BLaER1 (cell line): ENCODE measurements at regions not wholly inside any gene's neighbourhood (a gene's known extent, or its start where the extent isn't known, plus 50 kb on each side); places are given as distances from the start of the nearest gene placed in this dataset.
"Not testable (repeated sequence)": the region's sequence is repeated elsewhere in the genome, so short reads cannot be mapped to it uniquely, and the experiment has no call there.

ENCODE experiments used
- H3K27ac ChIP-seq: shearing (Covaris generic); formaldehyde crosslinking; 2 replicates; pipeline ENCODE4 v1.8.1; 2022
- H3K27me3 ChIP-seq: shearing (Covaris generic); formaldehyde crosslinking; 2 replicates; pipeline ENCODE4 v1.8.1; 2022
- H3K36me3 ChIP-seq: shearing (Covaris generic); formaldehyde crosslinking; 2 replicates; pipeline ENCODE4 v1.8.1; 2022
- H3K4me1 ChIP-seq: shearing (Covaris generic); formaldehyde crosslinking; 2 replicates; pipeline ENCODE4 v1.8.1; 2022
- H3K4me2 ChIP-seq: shearing (Covaris generic); formaldehyde crosslinking; 2 replicates; pipeline ENCODE4 v1.8.1; 2022
- H3K4me3 ChIP-seq: shearing (Covaris generic); formaldehyde crosslinking; 2 replicates; pipeline ENCODE4 v1.8.1; 2022
- H3K9ac ChIP-seq: shearing (Covaris generic); formaldehyde crosslinking; 2 replicates; pipeline ENCODE4 v1.8.1; 2022
- H3K9me3 ChIP-seq: shearing (Covaris generic); formaldehyde crosslinking; 2 replicates; pipeline ENCODE4 v1.8.1; 2022
- H4K20me1 ChIP-seq: shearing (Covaris generic); formaldehyde crosslinking; 2 replicates; pipeline ENCODE4 v1.8.1; 2022
- Cebpa-rat ChIP-seq: shearing (Covaris generic); IDR thresholded peaks from 2 replicates; pipeline ENCODE4 v1.8.1; 2022

DNA sequence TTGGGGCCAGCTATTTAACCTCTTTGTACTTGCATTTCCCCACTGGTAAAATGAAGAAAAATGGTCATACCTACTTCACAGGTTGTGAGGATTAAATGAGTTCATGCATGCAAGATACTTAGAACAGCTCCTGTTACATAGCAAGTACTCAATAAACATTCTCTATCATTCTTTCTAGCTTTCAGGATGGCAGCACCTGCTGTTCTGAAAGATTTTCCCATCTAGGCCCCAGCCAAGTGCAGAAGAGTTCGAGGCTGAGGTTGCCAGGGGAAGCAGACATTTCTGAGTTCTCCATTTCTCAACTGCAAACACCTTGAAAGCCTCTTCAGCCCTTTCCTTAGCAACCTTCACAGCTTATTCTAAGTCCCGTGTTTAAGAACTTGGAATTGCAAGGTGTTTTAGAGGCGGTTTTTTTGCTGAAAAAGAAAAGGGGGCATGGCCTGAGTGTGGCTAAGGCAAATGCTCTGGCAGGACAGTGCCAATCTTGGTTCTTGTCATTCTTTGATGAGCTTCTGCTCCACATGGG lies 73.0 kb upstream of the PRMT8 start:
- Histone ChIP-seq H3K27me3 (no peaks in the 10 kb centered on the region), H3K27ac (no peak overlapping the region), H3K36me3 (no peaks in the 10 kb centered on the region), H3K4me1 (no peaks in the 10 kb centered on the region), H3K4me2 (no peak overlapping the region), H3K9ac (no peak overlapping the region), H3K9me3 (peaks cover 28% of the 10 kb centered on the region), H4K20me1 (no peaks in the 10 kb centered on the region), H3K4me3 (no peak overlapping the region)
- no peak for TF ChIP-seq Cebpa-rat

DNA sequence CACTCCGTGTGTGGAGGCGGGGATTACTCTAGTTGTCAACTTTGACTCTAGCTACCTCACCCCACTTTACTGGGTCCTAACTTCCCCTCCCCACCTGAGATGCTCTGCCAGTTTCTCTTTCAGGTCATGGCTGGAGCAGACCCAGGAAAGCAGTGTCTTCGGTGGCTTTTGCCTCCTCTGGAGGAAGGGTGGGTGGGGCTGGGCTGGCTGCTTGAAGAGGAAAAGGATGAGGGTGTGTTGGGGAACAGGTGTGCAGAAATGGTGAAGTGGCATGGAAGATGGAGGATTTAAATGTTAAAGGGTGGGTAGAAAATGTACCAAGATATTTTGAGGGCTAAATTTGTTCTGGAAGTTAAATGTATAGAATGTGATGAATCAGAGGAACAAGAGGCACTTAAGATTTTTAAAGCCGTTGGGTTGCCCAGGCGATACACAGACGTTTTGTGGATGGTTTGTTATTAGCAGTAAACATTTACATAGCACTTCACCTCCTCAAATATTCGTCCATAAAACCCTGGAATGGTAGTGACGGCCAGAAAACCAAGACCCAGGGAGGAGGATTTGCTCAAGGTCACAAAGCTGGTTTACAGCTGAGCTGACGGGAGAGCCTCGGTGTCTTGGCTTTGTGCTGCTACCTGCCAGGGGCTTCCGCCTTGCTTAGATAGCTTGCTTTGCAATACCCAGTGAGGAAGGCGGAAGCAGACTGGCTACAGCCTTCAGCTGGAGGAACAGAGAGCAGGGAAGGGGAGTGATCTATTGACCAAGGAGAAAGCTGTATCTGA lies 72.2 kb upstream of the PRMT8 start:
- Histone ChIP-seq H3K4me2 (no peak overlapping the region), H3K9ac (no peak overlapping the region), H3K27me3 (no peaks in the 10 kb centered on the region), H3K9me3 (peaks cover 27% of the 10 kb centered on the region), H3K36me3 (no peaks in the 10 kb centered on the region), H3K4me3 (no peak overlapping the region), H3K27ac (no peak overlapping the region), H3K4me1 (no peaks in the 10 kb centered on the region), H4K20me1 (no peaks in the 10 kb centered on the region)
- TF ChIP-seq Cebpa-rat: no peak

DNA sequence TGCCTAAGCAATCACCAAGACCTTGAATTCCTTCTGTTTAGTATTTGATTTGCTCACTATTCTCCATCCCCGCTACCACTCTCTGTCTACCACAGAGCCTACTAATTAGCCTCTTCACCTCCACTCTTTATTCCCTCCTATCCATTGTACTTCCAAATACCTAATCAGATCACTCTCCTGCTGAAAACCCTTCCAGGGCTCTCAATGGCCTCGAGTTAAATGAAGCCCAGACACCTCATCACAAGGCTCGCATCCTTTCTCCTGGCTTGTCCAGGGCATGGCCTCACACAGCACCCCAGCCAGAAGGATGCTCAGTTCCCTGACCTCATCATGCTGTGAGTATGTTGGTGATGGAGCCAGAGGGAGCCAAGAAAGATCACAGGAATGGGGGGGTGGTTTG lies 71.4 kb upstream of the PRMT8 start:
- Histone ChIP-seq H4K20me1 (no peaks in the 10 kb centered on the region), H3K4me1 (no peaks in the 10 kb centered on the region), H3K9me3 (peaks cover 22% of the 10 kb centered on the region), H3K36me3 (no peaks in the 10 kb centered on the region), H3K9ac (no peak overlapping the region), H3K27me3 (no peaks in the 10 kb centered on the region), H3K27ac (no peak overlapping the region), H3K4me2 (no peak overlapping the region), H3K4me3 (no peak overlapping the region)
- TF ChIP-seq Cebpa-rat: no peak

DNA sequence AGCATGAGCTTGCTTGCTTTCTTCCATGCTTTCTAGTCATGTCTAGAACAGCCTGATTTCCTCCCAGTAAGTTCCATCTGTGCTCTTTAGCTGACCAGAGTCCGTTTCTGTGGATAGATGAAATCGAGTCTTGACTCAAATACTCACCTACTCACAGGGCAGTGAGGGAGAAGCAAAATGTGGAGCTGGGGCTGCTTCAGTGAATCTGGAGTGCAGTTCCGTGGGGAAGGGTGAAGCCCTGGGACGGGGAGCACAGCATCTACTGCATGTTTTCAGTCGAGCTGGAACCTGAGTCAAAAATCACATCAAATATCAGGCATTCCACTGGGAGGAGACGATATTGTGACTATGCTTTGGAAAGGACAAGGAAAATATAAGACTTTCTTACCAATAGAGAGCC lies 70.3 kb upstream of the PRMT8 start:
- no peak for TF ChIP-seq Cebpa-rat

DNA sequence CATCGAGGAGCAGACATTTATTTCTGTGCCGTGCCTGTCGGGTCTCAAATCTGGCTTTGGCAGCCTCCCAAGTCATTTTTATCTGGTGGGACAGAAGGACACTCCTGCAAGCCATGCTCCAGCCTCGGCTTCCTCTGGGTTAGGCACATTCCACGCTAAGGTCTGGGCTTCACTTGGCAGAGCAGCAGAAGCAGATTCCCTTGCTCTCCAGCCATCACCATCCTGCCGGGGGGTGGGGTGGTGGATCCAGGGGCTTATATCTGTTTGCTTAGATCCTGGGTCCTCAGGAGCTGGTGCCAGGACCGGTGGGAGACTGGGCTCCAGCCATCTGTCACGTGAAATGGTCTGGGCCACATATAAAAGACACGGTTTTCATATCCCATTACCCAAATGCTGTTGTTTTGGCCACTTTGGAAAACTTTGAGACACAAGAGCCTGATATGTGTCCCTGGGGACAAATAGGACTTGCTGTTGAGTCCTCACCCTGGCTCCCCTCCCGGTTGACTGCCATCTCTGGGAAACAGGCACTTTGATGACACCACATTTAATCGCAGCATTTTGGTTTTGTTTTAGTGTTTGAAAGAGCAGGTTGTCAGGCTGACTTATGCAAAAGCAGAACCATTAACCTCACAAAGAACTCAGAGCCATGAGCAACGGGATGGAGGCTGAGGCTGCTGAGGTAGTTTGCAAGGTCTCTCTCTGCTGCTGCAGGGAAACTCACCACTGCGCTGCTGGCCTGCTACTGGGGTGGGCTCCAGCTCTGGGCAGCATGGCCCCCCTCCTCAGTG lies 69.6 kb upstream of the PRMT8 start:
- no peaks in the 10 kb centered on the region for H3K36me3 ChIP-seq
- H3K4me2 ChIP-seq: no peak overlapping the region
- no peaks in the 10 kb centered on the region for H4K20me1 ChIP-seq

More for the DNA sequence above, 70.3 kb upstream of the PRMT8 start:
- H3K9me3 ChIP-seq: peaks cover 17% of the 10 kb centered on the region; the same call in 1 of the 2 replicates
- H3K9ac ChIP-seq: no peak overlapping the region
- no peaks in the 10 kb centered on the region for H4K20me1 ChIP-seq
- no peaks in the 10 kb centered on the region for H3K27me3 ChIP-seq
- H3K4me3 ChIP-seq: no peak overlapping the region
- no peaks in the 10 kb centered on the region for H3K36me3 ChIP-seq
- no peaks in the 10 kb centered on the region for H3K4me1 ChIP-seq
- H3K27ac ChIP-seq: no peak overlapping the region
- H3K4me2 ChIP-seq: no peak overlapping the region

DNA sequence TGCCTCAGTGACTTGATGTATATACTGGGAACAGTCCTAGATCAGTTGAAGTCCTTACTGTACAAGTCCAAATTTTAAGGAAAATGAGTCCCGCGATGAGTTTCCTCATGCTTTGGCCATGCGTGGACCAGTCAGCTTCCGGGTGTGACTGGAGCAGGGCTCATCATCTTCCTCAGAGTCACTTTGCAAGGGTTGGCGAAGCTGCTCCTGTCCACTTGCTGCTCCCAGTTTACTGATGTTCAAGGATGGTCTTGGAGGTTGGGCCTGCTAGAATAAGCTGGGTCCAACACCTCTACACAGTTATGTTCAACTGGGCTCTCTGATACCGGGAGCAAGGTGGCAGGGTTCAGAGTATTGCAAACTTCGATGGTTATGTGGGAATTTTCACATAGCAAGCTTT lies 66.2 kb upstream of the PRMT8 start:
- H3K36me3 ChIP-seq, H3K4me1 ChIP-seq, H3K4me2 ChIP-seq, H3K27me3 ChIP-seq, H3K9ac ChIP-seq, H3K4me3 ChIP-seq, H4K20me1 ChIP-seq, H3K27ac ChIP-seq: not testable (repeated sequence)
- H3K9me3 ChIP-seq: peaks cover 29% of the 10 kb centered on the region

More for the DNA sequence above, 69.6 kb upstream of the PRMT8 start:
- Histone ChIP-seq H3K9me3 (peaks cover 17% of the 10 kb centered on the region; the same call in 1 of the 2 replicates), H3K4me1 (no peaks in the 10 kb centered on the region), H3K27ac (no peak overlapping the region), H3K27me3 (no peaks in the 10 kb centered on the region), H3K4me3 (no peak overlapping the region), H3K9ac (no peak overlapping the region)
- no peak for TF ChIP-seq Cebpa-rat

DNA sequence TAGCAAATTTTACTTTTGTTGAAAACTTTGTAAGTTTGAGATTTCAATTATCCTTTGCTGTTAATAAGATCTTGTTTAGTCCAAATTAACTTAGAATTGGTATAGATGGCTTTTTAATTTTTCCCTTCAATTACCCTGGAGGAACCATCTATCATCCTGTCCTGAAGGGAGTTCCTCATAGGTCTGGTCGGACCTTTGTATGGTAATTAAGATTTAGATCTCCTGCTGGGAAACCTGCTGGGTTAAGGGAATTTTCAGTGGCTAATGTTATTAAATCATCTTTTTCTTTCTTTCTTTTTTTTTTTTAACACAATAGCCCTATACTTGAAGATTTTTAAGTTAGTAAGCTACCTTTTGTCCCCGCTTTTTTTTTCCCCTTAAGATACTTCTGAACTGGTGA lies 63.0 kb upstream of the PRMT8 start:
- no peaks in the 10 kb centered on the region for H3K36me3 ChIP-seq

DNA sequence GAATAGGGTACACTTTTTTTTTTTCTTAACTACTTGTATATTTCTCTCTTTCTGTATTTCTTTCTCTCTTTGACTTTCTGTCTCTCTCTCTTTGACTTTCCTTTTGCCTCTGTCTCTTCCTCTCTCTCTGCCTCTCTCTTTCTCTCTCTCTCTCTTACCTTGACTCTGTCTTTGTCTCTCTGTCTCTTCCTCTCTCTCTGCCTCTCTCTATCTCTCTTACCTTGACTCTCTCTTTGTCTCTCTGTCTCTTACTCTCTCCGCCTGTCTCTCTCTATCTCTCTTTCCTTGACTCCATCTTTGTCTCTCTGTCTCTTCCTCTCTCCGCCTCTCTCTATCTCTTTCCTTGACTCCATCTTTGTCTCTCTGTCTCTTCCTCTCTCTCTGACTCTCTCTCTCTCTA lies 62.4 kb upstream of the PRMT8 start:
- no peaks in the 10 kb centered on the region for H4K20me1 ChIP-seq
- 0 out of 2 replicates have a peak, but pooled peaks cover 6% of the 10 kb centered on the region for H3K4me1 ChIP-seq
- H3K36me3 ChIP-seq: no peaks in the 10 kb centered on the region
- H3K4me2 ChIP-seq: no peak overlapping the region
- TF ChIP-seq Cebpa-rat: no peak
- H3K4me3 ChIP-seq: no peak overlapping the region
- H3K27ac ChIP-seq: no peak overlapping the region
- H3K27me3 ChIP-seq: no peaks in the 10 kb centered on the region
- no peak overlapping the region for H3K9ac ChIP-seq
- H3K9me3 ChIP-seq: peaks cover 16% of the 10 kb centered on the region

More for the DNA sequence above, 63.0 kb upstream of the PRMT8 start:
- Histone ChIP-seq H3K9me3 (peaks cover 22% of the 10 kb centered on the region), H3K4me3 (no peak overlapping the region), H3K27ac (no peak overlapping the region), H3K27me3 (no peaks in the 10 kb centered on the region), H3K4me2 (no peak overlapping the region), H3K4me1 (0 out of 2 replicates have a peak, but pooled peaks cover 6% of the 10 kb centered on the region), H3K9ac (no peak overlapping the region), H4K20me1 (no peaks in the 10 kb centered on the region)
- TF ChIP-seq Cebpa-rat: no peak

DNA sequence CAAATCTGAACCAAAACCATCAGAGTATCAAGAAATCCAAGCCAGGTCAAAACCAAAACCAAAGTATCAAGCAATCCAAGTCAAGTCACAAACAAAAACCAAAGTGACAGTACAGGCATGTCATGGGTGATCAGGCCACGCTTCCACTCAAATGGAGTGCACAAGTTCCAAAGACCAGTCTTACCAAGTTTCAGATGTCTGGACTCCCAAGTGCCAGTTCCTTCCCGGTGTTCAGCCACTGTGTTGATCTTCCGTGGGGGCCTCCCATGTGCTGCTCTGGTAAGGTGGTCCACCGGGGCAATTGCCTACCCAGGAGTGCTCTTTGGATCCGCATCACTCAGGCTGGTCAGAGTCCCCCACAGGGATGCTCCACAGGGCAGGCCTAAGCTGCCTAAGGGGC lies 61.5 kb upstream of the PRMT8 start:
- not testable (repeated sequence) for H3K4me3 ChIP-seq, H3K9ac ChIP-seq, H3K27me3 ChIP-seq, H3K4me1 ChIP-seq, H4K20me1 ChIP-seq, H3K36me3 ChIP-seq, H3K27ac ChIP-seq, H3K4me2 ChIP-seq
- H3K9me3 ChIP-seq: peaks cover 16% of the 10 kb centered on the region

DNA sequence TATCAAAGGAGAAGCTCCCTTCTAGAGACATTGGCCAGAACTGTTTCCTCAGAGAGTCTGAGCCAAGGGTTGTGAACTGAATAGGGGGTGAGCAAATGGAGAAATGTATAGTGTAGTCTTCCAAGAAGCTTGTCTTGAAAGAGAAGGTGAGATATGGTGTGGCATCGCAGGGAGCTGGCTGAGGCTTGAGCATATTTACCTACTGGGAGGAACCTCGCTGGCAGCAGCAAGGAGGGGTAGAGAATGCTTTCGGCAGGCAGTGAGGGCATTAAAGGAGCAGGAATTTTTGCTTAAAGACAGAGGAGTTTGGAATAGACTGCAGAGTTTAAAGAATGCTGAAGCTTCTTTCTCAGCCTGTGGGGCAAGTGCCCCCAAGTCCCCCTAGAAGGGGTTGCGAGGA lies 59.3 kb upstream of the PRMT8 start:
- 0 out of 2 replicates have a peak, but pooled peaks cover 6% of the 10 kb centered on the region for H3K4me1 ChIP-seq
- H3K4me2 ChIP-seq: peak overlapping the region; percentile 22; the same call in 1 of the 2 replicates
- H3K4me3 ChIP-seq: no peak overlapping the region
- no peak overlapping the region for H3K27ac ChIP-seq
- H3K9ac ChIP-seq: no peak overlapping the region
- H3K36me3 ChIP-seq: no peaks in the 10 kb centered on the region
- H3K9me3 ChIP-seq: peaks cover 16% of the 10 kb centered on the region
- no peaks in the 10 kb centered on the region for H3K27me3 ChIP-seq
- no peaks in the 10 kb centered on the region for H4K20me1 ChIP-seq
- TF ChIP-seq Cebpa-rat: no peak
